Subcutaneous abdominal adipose tissue (tissue), 5 donors: ENCODE measurements at regions not wholly inside any gene's neighbourhood (a gene's known extent, or its start where the extent isn't known, plus 50 kb on each side); places are given as distances from the start of the nearest gene placed in this dataset.
"Not testable (repeated sequence)": the region's sequence is repeated elsewhere in the genome, so short reads cannot be mapped to it uniquely, and the experiment has no call there.

Experiments used
- H3K27ac ChIP-seq: one replicate; pipeline ENCODE4 v1.7.0; 2013; ENCODE audit warnings: low read depth, mild to moderate bottlenecking, inconsistent platforms, low read length, moderate library complexity
- H3K27me3 ChIP-seq, 5 donors: one replicate each; pipeline ENCODE4 v1.7.0; 2013; ENCODE audit warnings: low read length in 5 of 5, inconsistent platforms in 1 of 5; ENCODE audit not compliant: control insufficient read depth in 5 of 5, insufficient read depth in 4 of 5
- H3K36me3 ChIP-seq, 5 donors: one replicate each; pipeline ENCODE4 v1.7.0; 2013; ENCODE audit warnings: low read length in 5 of 5; ENCODE audit not compliant: control insufficient read depth in 5 of 5, insufficient read depth in 5 of 5
- H3K4me1 ChIP-seq, 5 donors: one replicate each; pipeline ENCODE4 v1.7.0; 2013; ENCODE audit warnings: low read length in 5 of 5, mild to moderate bottlenecking in 3 of 5, moderate library complexity in 1 of 5; ENCODE audit not compliant: control insufficient read depth in 5 of 5, insufficient read depth in 5 of 5
- H3K4me3 ChIP-seq, 5 donors: one replicate each; pipeline ENCODE4 v1.7.0; 2013; ENCODE audit warnings: low read length in 5 of 5, low read depth in 1 of 5
- H3K9ac ChIP-seq, 5 donors: one replicate each; pipeline ENCODE4 v1.7.0; 2013; ENCODE audit warnings: low read length in 5 of 5, mild to moderate bottlenecking in 4 of 5, moderate library complexity in 3 of 5
- H3K9me3 ChIP-seq, 5 donors: one replicate each; pipeline ENCODE4 v1.7.0; 2013; ENCODE audit warnings: low read length in 5 of 5; ENCODE audit not compliant: control insufficient read depth in 5 of 5
- donor health status: healthy.
- donor health status: healthy.
- donor health status: healthy.
- donor health status: healthy.
- donor health status: healthy.

- no peak overlapping the region for H3K27ac ChIP-seq
- H3K4me3 ChIP-seq, result no peak overlapping the region
- no peak overlapping the region for H3K9ac ChIP-seq
- peaks cover 3 to 15% (median 13%) of the 10 kb centered on the region in 5 donors for H3K9me3 ChIP-seq
- H3K4me1 ChIP-seq, result no peaks in the 10 kb centered on the region
- H3K36me3 ChIP-seq, result no peaks in the 10 kb centered on the region
- H3K27me3 ChIP-seq, result peaks cover 0 to 4% (median 0%) of the 10 kb centered on the region in 5 donors
Measured at GRCh38 chr16:5315914-5316313, 218.3 kb upstream of the EEF2KMT start.

DNA sequence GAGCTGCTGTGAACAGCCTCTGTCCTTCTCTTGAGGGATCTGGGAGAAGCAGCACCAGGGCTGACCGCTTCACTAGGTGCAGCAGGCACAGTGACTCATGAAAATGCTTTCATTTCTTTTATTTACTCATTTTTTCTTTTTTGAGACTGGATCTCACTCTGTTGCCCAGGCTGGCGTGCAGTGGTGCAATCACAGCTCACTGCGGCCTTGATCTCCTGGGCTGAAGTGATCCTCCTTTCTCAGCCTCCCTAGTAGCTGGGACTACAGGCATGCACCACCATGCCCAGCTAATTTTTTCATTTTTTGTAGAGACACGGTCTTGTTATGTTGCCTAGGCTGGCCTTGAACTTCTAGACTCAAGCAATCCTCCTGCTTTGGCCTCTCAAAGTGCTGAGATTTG lies 216.8 kb upstream of the EEF2KMT start:
- Histone ChIP-seq H3K9me3 (peaks cover 0 to 8% (median 7%) of the 10 kb centered on the region in 5 donors), H3K27me3 (peaks cover 0 to 4% (median 0%) of the 10 kb centered on the region in 5 donors), H3K27ac (no peak overlapping the region), H3K4me3 (no peak overlapping the region), H3K36me3 (no peaks in the 10 kb centered on the region), H3K4me1 (no peaks in the 10 kb centered on the region), H3K9ac (no peak overlapping the region)

- Histone ChIP-seq H3K9me3 (peaks cover 0 to 20% (median 8%) of the 10 kb centered on the region in 5 donors), H3K27me3 (peaks cover 0 to 4% (median 0%) of the 10 kb centered on the region in 5 donors), H3K4me1 (no peaks in the 10 kb centered on the region), H3K36me3 (no peaks in the 10 kb centered on the region), H3K9ac (no peak overlapping the region), H3K27ac (no peak overlapping the region), H3K4me3 (no peak overlapping the region)
Measured at GRCh38 chr16:5309946-5310611, 212.5 kb upstream of the EEF2KMT start.

DNA sequence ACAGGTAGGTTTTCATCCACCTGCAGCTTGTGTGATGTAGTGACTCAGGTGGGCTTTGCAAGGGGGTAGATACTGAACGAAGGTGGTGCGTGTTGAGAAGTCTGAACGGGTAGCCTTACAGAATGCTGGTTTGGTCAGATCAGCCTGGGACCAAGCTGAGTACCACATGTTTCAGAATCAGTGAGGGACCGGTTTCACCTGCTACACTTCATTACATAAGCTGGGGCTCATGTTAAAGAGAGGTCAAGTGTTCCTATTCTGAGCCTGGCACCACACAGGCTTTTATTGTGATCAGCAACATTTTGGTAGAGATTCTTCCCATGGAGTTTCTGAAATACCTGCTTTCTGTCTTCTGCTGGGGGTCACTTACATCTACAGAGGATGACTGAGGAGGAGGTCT lies 207.4 kb upstream of the EEF2KMT start:
- H3K9ac ChIP-seq, result no peak overlapping the region
- H3K27me3 ChIP-seq, result no peaks in the 10 kb centered on the region
- H3K4me1 ChIP-seq, result no peaks in the 10 kb centered on the region
- H3K9me3 ChIP-seq, result peaks cover 3 to 39% (median 17%) of the 10 kb centered on the region in 5 donors
- H3K27ac ChIP-seq, result no peak overlapping the region
- H3K36me3 ChIP-seq, result no peaks in the 10 kb centered on the region
- no peak overlapping the region for H3K4me3 ChIP-seq

DNA sequence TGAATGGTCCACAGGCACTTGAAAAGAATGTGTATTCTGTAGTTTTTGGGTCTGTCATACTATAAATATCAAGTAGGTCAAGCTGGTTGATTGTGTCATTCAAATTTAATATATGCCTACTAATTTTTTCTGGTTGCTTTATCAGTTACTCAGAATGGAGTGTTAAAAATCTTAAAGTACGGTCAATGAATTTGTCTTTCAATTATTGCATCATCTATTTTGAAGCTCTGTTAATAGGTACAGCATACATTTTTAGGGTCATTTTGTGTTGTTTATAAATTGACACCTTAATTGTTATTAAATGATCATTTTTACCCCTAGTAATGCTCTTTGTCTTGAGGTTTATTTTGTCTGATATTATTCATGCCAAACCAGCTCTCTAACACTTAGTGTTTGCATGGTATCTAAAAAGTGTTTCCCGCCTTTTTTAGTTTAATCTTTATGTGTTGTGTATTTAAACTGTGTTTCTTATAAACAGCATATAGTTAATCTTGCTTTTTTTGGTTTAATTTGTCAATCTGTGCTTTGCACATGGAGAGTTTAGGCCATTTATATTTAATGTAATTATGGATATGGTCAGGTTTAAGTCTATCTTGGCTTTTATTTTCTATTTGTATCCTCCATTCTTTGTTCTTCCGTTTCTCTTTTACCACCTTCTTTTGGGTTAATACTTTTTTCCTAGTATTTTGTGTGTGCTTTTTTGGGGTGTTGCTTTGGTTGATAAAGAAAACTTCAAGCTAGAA lies 204.9 kb upstream of the EEF2KMT start:
- Histone ChIP-seq H3K27ac (no peak overlapping the region), H3K9ac (no peak overlapping the region), H3K27me3 (no peaks in the 10 kb centered on the region), H3K36me3 (no peaks in the 10 kb centered on the region), H3K9me3 (peaks cover 3 to 32% (median 13%) of the 10 kb centered on the region in 5 donors), H3K4me1 (no peaks in the 10 kb centered on the region), H3K4me3 (no peak overlapping the region)

DNA sequence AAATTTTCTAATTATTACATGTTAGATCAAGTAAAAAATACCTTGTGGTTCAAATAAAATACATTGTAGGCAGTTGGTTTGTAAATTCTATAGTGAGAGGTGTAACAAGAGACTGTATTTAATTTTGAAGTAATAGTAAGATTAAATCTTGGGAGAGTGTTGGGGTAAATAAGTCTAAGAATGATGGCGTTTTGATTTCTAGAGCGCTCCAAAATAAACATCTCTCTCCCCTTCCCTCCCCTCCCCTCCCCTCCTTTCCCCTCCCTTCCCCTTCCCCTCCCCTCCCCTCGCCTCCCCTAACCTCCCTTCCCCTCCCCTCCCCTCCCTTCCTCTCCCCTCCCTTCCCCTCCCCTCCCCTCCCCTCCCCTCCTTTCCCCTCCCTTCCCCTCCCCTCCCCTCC lies 200.6 kb upstream of the EEF2KMT start:
- peaks cover 2 to 13% (median 10%) of the 10 kb centered on the region in 5 donors for H3K9me3 ChIP-seq
- H3K4me1 ChIP-seq, result no peaks in the 10 kb centered on the region
- H3K27ac ChIP-seq, result no peak overlapping the region
- no peaks in the 10 kb centered on the region for H3K36me3 ChIP-seq
- H3K9ac ChIP-seq, result no peak overlapping the region
- no peak overlapping the region for H3K4me3 ChIP-seq
- no peaks in the 10 kb centered on the region for H3K27me3 ChIP-seq

DNA sequence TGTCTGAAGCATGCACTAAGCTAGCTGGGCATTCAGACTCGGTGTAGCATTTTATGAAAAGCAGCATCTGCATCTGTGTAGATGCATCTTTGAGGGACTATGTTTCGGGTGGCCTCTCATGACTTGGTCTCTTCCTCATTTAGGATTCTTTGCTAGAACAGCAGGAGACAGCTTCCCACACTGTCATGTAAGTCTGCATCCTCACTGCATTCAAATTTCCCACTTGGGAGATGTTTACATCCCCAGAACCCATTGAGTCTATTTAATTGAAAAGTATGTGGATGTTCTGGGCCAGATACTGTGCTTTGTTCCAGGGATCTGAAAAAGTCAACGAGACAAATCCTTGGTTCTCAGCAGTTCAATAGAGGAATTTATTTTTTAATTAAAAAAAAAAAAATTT lies 198.6 kb upstream of the EEF2KMT start:
- H3K27me3 ChIP-seq, result no peaks in the 10 kb centered on the region
- H3K4me3 ChIP-seq, result no peak overlapping the region
- peaks cover 0 to 3% (median 2%) of the 10 kb centered on the region in 5 donors for H3K9me3 ChIP-seq
- no peak overlapping the region for H3K9ac ChIP-seq
- H3K36me3 ChIP-seq, result no peaks in the 10 kb centered on the region
- H3K27ac ChIP-seq, result no peak overlapping the region
- no peaks in the 10 kb centered on the region for H3K4me1 ChIP-seq

DNA sequence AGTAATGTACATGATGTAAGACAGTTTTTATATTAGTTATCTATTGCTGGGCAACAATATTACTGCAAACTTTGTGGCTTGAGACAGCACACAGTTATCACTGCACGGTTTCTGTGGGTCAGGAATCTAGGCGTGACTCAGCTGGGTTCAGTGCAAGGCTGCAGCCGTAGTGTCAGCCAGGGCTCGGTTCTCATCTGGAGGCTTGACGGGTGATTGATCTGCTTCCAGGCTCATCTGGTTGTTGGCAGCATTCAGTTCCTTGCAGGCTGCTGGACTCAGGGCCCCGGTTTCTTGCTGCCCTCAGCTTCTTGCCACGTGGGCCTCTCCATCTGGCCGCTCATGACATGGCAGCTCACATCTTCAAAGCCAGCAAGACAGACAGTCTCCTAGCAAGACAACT lies 197.7 kb upstream of the EEF2KMT start:
- not testable (repeated sequence) for H3K27me3 ChIP-seq, H3K36me3 ChIP-seq, H3K27ac ChIP-seq, H3K9ac ChIP-seq, H3K4me1 ChIP-seq, H3K9me3 ChIP-seq, H3K4me3 ChIP-seq

DNA sequence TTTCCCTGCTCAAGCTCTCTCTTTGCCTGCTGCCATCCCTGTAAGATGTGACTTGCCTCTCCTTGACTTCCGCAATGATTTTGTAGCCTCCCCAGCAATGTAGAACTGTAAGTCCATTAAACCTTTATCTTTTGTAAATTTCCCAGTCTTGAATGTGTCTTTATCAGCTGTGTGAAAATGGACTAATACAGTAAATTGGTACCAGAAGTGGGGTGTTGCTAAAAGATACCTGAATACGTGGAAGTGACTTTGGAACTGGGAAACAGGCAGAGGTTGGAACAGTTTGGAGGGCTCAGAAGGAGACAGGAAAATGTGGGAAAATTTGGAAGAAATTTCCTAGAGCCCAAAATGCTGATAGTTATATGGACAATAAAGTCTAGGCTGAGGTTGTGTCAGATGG lies 184.6 kb upstream of the EEF2KMT start:
- peaks cover 0 to 22% (median 17%) of the 10 kb centered on the region in 5 donors for H3K9me3 ChIP-seq
- not testable (repeated sequence) for H3K9ac ChIP-seq, H3K4me1 ChIP-seq, H3K27ac ChIP-seq, H3K27me3 ChIP-seq, H3K36me3 ChIP-seq, H3K4me3 ChIP-seq

GRCh38 chr16:5257462-5257861 lies 159.9 kb upstream of the EEF2KMT start:
- Histone ChIP-seq H3K27me3 (no peaks in the 10 kb centered on the region), H3K27ac (no peak overlapping the region), H3K4me3 (no peak overlapping the region), H3K4me1 (no peaks in the 10 kb centered on the region), H3K9me3 (no peaks in the 10 kb centered on the region), H3K36me3 (no peaks in the 10 kb centered on the region), H3K9ac (no peak overlapping the region)
